Breast epithelium (tissue), 4 donors: ENCODE measurements at regions not wholly inside any gene's neighbourhood (a gene's known extent, or its start where the extent isn't known, plus 50 kb on each side); places are given as distances from the start of the nearest gene placed in this dataset.
"Not testable (repeated sequence)": the region's sequence is repeated elsewhere in the genome, so short reads cannot be mapped to it uniquely, and the experiment has no call there.

Experiments used
- DNase-seq, 2 donors: peaks; one replicate each; pipeline ENCODE4 v3.0.0-alpha.2; 2019; ENCODE audit warnings: low spot score in 2 of 2
- H3K27ac ChIP-seq, 2 donors: fragments of 200-600 bp; sonication (generic) in 1 of 2; one replicate each; pipeline ENCODE4 v1.5.1; 2016 to 2019; ENCODE audit warnings: mild to moderate bottlenecking in 1 of 2
- H3K27me3 ChIP-seq, 2 donors: fragments of 200-600 bp; sonication (generic) in 1 of 2; one replicate each; pipeline versions ENCODE4 v1.5.1 to v1.6.0; 2017 to 2019; ENCODE audit warnings: control low read depth in 1 of 2, mild to moderate bottlenecking in 1 of 2
- H3K36me3 ChIP-seq: fragments of 200-600 bp; one replicate; pipeline ENCODE4 v1.5.1; 2019
- H3K4me1 ChIP-seq, 2 donors: fragments of 200-600 bp; sonication (generic); one replicate each; pipeline ENCODE4 v1.5.1; 2016 to 2019; ENCODE audit warnings: control low read depth in 1 of 2
- H3K4me3 ChIP-seq, 3 donors: fragments of 200-600 bp; sonication (generic); 1 replicate in 2 of 3; 2 replicates in 1 of 3; pipeline ENCODE4 v1.5.1; 2016 to 2019; ENCODE audit warnings: mild to moderate bottlenecking in 3 of 3, moderate library complexity in 2 of 3
- H3K9me3 ChIP-seq, 2 donors: fragments of 200-600 bp; sonication (generic) in 1 of 2; one replicate each; pipeline ENCODE4 v1.5.1; 2016 to 2019; ENCODE audit warnings: control low read depth in 1 of 2
- CTCF ChIP-seq, 3 donors: fragments of 450-650 bp; IDR thresholded peaks; one replicate each; pipeline ENCODE4 v1.5.1; 2016 to 2017; ENCODE audit warnings: antibody characterized with exemption in 3 of 3, mild to moderate bottlenecking in 3 of 3, moderate library complexity in 3 of 3
- POLR2A ChIP-seq: fragments of 450-650 bp; IDR thresholded peaks from one replicate; pipeline ENCODE4 v1.6.1; 2016; ENCODE audit warnings: antibody characterized with exemption, mild to moderate bottlenecking, moderate library complexity
- POLR2AphosphoS5 ChIP-seq, 3 donors: sonication (generic); formaldehyde crosslinking; IDR thresholded peaks; one replicate each; pipeline ENCODE4 v1.6.1; 2017; ENCODE audit warnings: antibody characterized with exemption in 3 of 3
- intact Hi-C: fragments of 100-400 bp; cut with DNase I; formaldehyde crosslinking; loops from one replicate; pipeline ENCODE4 v1.15.1; 2023; ENCODE audit warnings: low total_unique reads

- H3K36me3 ChIP-seq, H3K9me3 ChIP-seq, DNase-seq, intact Hi-C loops, H3K27ac ChIP-seq, H3K27me3 ChIP-seq, H3K4me1 ChIP-seq, H3K4me3 ChIP-seq: not testable (repeated sequence)
Observed at GRCh38 chr7:39793026-39793425, 157.0 kb upstream of the CDK13 start.

DNA sequence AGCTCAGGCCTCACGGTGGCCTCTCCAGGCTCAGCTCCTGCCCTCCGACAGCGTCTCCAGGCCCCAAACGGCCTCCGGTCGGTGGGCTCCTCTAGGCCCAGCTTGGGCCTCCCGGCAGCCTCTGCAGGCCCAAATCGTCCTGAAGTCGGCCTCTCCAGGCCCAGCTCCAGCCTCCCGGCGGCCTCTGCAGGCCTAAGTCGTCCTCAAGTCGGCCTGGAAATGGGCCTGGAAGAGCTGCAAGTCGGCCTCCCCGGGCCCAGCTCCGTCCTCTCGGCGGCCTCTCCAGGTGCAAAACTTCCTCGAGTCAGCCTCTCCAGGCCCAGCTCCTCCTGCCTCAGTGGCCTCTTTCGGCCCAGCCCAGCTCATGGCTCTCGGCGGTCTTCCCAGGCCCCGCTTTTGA, 156.2 kb upstream of the CDK13 start:
- intact Hi-C loops, H3K27me3 ChIP-seq, H3K9me3 ChIP-seq, H3K4me1 ChIP-seq, H3K27ac ChIP-seq, H3K36me3 ChIP-seq, DNase-seq, H3K4me3 ChIP-seq: not testable (repeated sequence)

GRCh38 chr7:39796947-39797346, 153.1 kb upstream of the CDK13 start:
- intact Hi-C loops, H3K4me1 ChIP-seq, H3K4me3 ChIP-seq, H3K27ac ChIP-seq, H3K9me3 ChIP-seq, H3K36me3 ChIP-seq, H3K27me3 ChIP-seq, DNase-seq: not testable (repeated sequence)

DNA sequence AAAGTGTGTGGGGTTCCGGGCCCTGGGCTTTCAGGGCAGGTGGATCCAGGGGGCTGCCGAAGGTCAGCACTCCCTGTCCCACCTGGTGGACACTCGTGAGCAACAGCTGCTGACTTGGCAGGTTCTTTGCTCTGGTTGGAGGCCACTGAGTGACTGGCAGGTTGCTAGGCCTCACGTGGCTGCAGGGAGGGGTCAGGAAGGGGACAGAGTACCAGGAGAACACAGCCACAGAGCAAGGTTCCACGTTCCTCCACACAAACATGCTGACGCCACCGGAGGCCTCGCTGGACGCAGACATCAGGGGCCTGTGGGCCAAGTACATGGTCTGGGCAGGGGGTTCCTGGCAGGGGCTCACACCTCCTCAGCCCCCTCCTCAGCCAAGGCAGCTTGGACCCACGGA, 152.0 kb upstream of the CDK13 start:
- DNase-seq, H3K27ac ChIP-seq, H3K4me1 ChIP-seq, H3K9me3 ChIP-seq, H3K27me3 ChIP-seq, H3K4me3 ChIP-seq, intact Hi-C loops, H3K36me3 ChIP-seq: not testable (repeated sequence)

DNA sequence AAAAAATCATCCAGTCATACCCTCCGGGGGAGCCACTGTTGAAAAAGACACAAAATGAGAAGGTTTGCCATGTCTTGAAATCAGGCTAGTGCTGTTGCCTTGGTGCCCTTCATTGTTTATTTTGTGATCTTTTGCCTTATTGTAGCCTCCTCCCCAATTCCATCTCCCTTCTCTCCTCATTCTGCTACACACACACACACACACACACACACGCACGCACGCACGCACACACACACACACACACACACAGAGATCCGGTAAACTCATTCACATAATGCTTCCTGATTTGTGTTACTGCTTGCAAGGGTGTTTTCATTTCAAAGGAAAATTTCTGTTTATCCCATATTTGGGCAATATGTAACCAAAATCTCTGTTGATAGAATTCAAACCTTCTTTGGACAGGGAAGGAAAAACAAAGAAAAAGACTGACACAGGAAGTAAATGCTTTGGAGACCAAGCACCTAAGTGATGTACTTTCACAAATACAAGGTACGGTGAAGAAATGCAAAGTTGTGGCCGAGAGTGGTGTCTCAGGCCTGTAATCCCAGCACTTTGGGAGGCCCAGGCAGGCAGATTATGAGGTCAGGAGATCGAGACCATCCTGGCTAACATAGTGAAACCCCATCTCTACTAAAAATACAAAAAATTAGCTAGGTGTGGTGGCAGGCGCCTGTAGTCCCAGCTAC, 141.1 kb upstream of the CDK13 start:
- H3K9me3 ChIP-seq = no peaks in the 10 kb centered on the region
- H3K27ac ChIP-seq = no peak overlapping the region
- intact Hi-C loops = no loop called here
- H3K27me3 ChIP-seq = no peaks in the 10 kb centered on the region
- H3K4me3 ChIP-seq = no peak overlapping the region
- DNase-seq = no peak
- no peak for TF ChIP-seq POLR2AphosphoS5 (IDR thresholded peaks at IDR 0.05)
- TF ChIP-seq POLR2A = no peak
- TF ChIP-seq CTCF (IDR thresholded peaks at IDR 0.05) = no peak
- no peaks in the 10 kb centered on the region for H3K4me1 ChIP-seq
- H3K36me3 ChIP-seq = no peaks in the 10 kb centered on the region

GRCh38 chr7:39810204-39810642, 139.8 kb upstream of the CDK13 start:
- no peak for DNase-seq
- H3K27ac ChIP-seq = peak overlapping the region in 1 of 2 donors; percentile 41
- H3K4me1 ChIP-seq = no peaks in the 10 kb centered on the region
- no peaks in the 10 kb centered on the region for H3K9me3 ChIP-seq
- no peaks in the 10 kb centered on the region for H3K36me3 ChIP-seq
- H3K27me3 ChIP-seq = no peaks in the 10 kb centered on the region
- intact Hi-C loops = no loop called here
- TF ChIP-seq CTCF (IDR thresholded peaks at IDR 0.05) (peak in 1 of 3 donors; percentile 18), POLR2A (no peak), POLR2AphosphoS5 (IDR thresholded peaks at IDR 0.05) (no peak)
- H3K4me3 ChIP-seq = peak overlapping the region in 1 of 3 donors; percentile 31

DNA sequence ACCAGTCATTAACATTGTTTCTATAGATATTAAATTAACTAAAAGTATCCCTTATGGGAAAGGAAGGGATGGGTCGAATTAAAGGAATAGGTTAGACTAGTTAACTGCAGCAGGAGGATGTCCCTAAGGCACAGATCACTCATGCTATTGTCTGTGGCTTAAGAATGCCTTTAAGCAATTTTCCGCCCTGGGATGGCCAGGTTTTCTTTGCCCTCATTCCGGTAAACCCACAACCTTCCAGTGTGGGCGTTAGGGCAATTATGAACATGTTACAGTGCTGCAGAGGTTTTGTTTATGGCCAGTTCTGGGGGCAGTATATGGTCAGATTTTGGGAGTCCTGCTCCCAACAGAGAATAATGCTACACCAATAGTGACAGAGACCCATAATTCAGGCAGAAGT, 139.3 kb upstream of the CDK13 start:
- H3K27ac ChIP-seq = peak overlapping the region in 1 of 2 donors; percentile 41
- no peaks in the 10 kb centered on the region for H3K36me3 ChIP-seq
- no peaks in the 10 kb centered on the region for H3K27me3 ChIP-seq
- H3K4me3 ChIP-seq = peak overlapping the region in 1 of 3 donors; percentile 31
- peak in 1 of 2 donors; percentile 49 for DNase-seq
- intact Hi-C loops = no loop called here
- H3K4me1 ChIP-seq = no peaks in the 10 kb centered on the region
- H3K9me3 ChIP-seq = no peaks in the 10 kb centered on the region
- no peak for TF ChIP-seq CTCF (IDR thresholded peaks at IDR 0.05)
- peak in 1 of 3 donors; percentile 24 for TF ChIP-seq POLR2AphosphoS5 (IDR thresholded peaks at IDR 0.05)
- no peak for TF ChIP-seq POLR2A
